ENCODE measurements at regions not wholly inside any gene's neighbourhood (a gene's known extent, or its start where the extent isn't known, plus 50 kb on each side); places are given as distances from the start of the nearest gene placed in this dataset.
"Not testable (repeated sequence)": the region's sequence is repeated elsewhere in the genome, so short reads cannot be mapped to it uniquely, and the experiment has no call there.

- Histone ChIP-seq H3K36me3 (no peaks in the 10 kb centered on the region), H3K27me3 (no peaks in the 10 kb centered on the region), H3K4me1 (no peaks in the 10 kb centered on the region), H3K4me3 (no peak overlapping the region), H3K9me3 (no peaks in the 10 kb centered on the region), H3K27ac (no peak overlapping the region)
- no peak for DNase-seq (ENCODE audit: low spot score)
- TF ChIP-seq, protein P1, sequence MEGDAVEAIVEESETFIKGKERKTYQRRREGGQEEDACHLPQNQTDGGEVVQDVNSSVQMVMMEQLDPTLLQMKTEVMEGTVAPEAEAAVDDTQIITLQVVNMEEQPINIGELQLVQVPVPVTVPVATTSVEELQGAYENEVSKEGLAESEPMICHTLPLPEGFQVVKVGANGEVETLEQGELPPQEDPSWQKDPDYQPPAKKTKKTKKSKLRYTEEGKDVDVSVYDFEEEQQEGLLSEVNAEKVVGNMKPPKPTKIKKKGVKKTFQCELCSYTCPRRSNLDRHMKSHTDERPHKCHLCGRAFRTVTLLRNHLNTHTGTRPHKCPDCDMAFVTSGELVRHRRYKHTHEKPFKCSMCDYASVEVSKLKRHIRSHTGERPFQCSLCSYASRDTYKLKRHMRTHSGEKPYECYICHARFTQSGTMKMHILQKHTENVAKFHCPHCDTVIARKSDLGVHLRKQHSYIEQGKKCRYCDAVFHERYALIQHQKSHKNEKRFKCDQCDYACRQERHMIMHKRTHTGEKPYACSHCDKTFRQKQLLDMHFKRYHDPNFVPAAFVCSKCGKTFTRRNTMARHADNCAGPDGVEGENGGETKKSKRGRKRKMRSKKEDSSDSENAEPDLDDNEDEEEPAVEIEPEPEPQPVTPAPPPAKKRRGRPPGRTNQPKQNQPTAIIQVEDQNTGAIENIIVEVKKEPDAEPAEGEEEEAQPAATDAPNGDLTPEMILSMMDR (IDR thresholded peaks at IDR 0.05) = no peak
Observed at GRCh38 chr15:96473556-96473955, 143.1 kb downstream of the NR2F2 start.

GRCh38 chr15:96474231-96474664, 143.7 kb downstream of the NR2F2 start:
- TF ChIP-seq, protein P1 (IDR thresholded peaks at IDR 0.05) = no peak
- Histone ChIP-seq H3K9me3 (no peaks in the 10 kb centered on the region), H3K4me3 (no peak overlapping the region), H3K27ac (no peak overlapping the region), H3K27me3 (no peaks in the 10 kb centered on the region), H3K4me1 (no peaks in the 10 kb centered on the region), H3K36me3 (no peaks in the 10 kb centered on the region)
- no peak for DNase-seq (ENCODE audit: low spot score)

DNA sequence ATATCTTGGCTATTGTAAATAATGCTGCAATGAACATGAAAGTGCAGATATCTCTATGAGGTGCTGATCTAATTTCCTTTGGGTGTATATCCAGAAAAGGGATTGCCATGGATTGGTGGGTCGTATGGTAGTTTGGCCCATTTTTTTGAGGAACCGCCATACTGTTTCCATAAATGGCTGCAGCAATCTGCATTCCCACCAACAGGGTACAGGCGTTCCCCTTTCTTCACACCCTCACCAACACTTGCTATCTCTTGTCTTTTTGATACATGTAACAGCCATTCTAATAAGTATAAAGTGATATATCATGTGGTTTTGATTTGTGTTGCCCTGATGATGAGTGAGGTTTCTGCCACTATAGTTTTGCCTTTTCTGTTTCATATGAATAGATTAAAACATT, 146.7 kb downstream of the NR2F2 start:
- TF ChIP-seq, protein P1 (IDR thresholded peaks at IDR 0.05) = no peak
- Histone ChIP-seq H3K4me1 (no peaks in the 10 kb centered on the region), H3K36me3 (no peaks in the 10 kb centered on the region), H3K27me3 (no peaks in the 10 kb centered on the region), H3K4me3 (no peak overlapping the region), H3K27ac (no peak overlapping the region), H3K9me3 (no peaks in the 10 kb centered on the region)
- DNase-seq (ENCODE audit: low spot score) = no peak

DNA sequence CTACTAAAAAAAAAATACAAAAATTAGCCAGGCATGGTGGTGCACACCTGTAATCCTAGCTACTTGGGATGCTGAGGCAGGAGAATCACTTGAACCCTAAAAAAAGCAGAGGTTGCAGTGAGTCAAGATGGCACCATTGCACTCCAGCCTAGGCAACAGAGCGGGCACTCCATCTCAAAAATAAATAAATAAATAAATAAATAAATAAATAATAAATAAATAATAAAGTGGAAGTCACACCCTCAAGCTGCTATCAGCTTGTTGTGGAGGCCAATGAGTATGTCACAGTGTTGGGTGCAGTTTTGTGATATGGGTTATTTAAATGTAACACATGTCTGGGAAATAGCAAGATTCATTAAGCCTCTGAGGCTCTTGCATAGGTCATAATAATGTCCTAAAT, 153.9 kb downstream of the NR2F2 start:
- not testable (repeated sequence) for H3K4me1 ChIP-seq, H3K27ac ChIP-seq, H3K36me3 ChIP-seq

GRCh38 chr15:96484830-96485229, 154.3 kb downstream of the NR2F2 start:
- H3K9me3 ChIP-seq = no peaks in the 10 kb centered on the region
- H3K4me1 ChIP-seq = no peaks in the 10 kb centered on the region
- no peak overlapping the region for H3K27ac ChIP-seq
- no peak overlapping the region for H3K4me3 ChIP-seq
- no peaks in the 10 kb centered on the region for H3K27me3 ChIP-seq
- no peak for DNase-seq (ENCODE audit: low spot score)
- TF ChIP-seq, protein P1 (IDR thresholded peaks at IDR 0.05) = no peak
- H3K36me3 ChIP-seq = no peaks in the 10 kb centered on the region

More for the DNA sequence above, 153.9 kb downstream of the NR2F2 start:
- DNase-seq (ENCODE audit: low spot score); H3K4me3 ChIP-seq; H3K27me3 ChIP-seq; H3K9me3 ChIP-seq: not testable (repeated sequence)

- TF ChIP-seq, protein P1 (IDR thresholded peaks at IDR 0.05) = no peak
- Histone ChIP-seq H3K4me3 (no peak overlapping the region), H3K36me3 (no peaks in the 10 kb centered on the region), H3K4me1 (no peaks in the 10 kb centered on the region), H3K27me3 (no peaks in the 10 kb centered on the region), H3K27ac (no peak overlapping the region), H3K9me3 (no peaks in the 10 kb centered on the region)
- DNase-seq (ENCODE audit: low spot score) = no peak
Observed at GRCh38 chr15:96487245-96487644, 156.7 kb downstream of the NR2F2 start.

DNA sequence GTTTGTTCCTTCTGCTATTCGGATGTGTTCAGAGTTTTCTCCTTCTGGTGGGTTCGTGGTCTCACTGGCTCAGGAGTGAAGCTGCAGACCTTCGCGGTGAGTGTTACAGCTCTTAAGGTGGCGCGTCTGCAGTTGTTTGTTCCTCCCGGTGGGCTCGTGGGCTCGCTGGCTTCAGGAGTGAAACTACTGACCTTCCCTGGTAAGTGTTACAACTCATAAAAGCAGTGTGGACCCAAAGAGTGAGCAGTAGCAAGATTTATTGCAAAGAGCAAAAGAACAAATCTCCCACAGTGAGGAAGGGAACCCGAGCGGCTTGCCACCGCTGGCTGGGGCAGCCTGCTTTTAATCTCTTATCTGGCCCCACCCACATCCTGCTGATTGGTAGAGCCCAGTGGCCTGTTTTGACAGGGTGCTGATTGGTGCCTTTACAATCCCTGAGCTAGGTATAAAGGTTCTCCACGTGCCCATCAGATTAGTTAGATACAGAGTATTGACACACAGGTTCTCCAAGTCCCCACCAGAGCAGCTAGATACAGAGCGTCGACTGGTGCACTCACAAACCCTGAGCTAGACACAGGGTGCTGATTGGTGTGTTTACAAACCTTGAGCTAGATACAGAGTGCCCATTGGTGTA, 160.7 kb downstream of the NR2F2 start:
- not testable (repeated sequence) for H3K27me3 ChIP-seq; H3K27ac ChIP-seq; H3K4me3 ChIP-seq; H3K9me3 ChIP-seq; DNase-seq (ENCODE audit: low spot score); H3K36me3 ChIP-seq; H3K4me1 ChIP-seq

- not testable (repeated sequence) for H3K9me3 ChIP-seq; H3K4me1 ChIP-seq; H3K4me3 ChIP-seq; DNase-seq (ENCODE audit: low spot score); H3K27me3 ChIP-seq; H3K27ac ChIP-seq; H3K36me3 ChIP-seq
Observed at GRCh38 chr15:96491700-96492644, 161.5 kb downstream of the NR2F2 start.
